Stimulated activated CD4-positive, alpha-beta T cell treated with anti-CD3 and anti-CD28 coated beads, Interleukin-4, amount 100 ng/mL, for 48 hours (primary cell): ENCODE measurements at regions not wholly inside any gene's neighbourhood (a gene's known extent, or its start where the extent isn't known, plus 50 kb on each side); places are given as distances from the start of the nearest gene placed in this dataset.

Source experiments
- DNase-seq, 2 donors: peaks; one replicate each; pipeline ENCODE4 v3.0.0-alpha.2; 2020; ENCODE audit warnings: low read depth in 2 of 2

DNA sequence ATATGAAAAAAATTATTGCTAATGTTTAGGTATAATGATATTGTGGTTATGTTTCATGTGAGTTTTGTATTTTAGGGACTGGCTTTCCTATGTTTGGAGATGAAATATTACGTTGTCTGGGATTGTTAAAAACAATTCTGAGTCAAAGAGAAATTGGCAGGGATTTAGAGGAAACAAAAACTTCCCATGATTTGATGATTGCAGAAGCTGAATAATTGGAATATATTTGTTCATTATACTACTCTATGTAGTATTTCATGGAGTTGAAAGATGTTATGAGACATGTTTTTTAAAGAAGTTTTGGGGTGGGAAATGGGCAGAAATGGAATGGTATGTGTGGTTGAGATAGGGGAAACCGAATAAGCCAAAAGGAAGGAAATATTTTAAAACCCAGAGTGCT, 1392.9 kb downstream of the EFNB2 start:
- DNase-seq = no peak

DNA sequence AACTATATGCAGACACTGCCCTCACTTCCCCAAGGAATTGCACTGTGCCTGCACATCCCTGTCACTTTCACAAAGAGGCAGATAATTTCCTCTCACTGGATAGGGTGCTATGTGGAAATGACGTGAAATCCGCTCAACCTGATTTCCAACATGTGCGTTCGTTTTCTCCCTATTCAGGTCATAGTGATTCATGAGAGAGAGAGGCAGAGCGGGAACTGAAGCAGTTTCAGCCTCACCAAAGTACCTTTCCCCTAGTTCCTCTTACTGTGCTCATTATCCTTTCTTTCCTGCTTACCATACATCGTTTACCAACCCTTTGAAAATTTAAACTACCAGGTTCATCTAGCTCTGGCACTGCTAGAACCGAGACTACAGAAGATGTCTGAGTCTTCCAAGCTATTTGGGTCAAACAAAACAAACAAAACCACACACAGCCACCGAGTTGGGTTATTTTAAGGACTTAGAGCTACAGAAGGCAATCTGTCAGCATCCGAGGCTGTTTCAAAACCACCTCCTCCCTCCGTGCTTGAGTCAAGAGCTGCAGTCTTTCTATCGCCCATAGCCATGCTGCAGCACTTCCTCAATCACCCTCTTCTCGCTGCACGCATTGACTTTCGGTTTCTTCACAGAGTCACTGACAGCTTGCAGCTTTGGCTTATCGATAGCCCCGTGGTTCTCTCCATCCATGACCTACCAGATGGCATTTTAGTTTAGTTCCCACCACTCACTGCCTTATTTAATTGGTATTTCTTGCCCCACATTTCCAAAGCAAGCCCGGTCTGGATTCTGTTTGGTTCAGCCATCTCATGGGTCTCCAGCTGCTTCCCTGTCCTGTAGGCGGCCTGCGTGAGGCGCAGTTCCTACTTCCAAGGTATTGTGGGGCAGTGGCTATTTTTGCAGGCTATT, 1395.8 kb downstream of the EFNB2 start:
- peak; percentile 25 to 44 for DNase-seq

DNA sequence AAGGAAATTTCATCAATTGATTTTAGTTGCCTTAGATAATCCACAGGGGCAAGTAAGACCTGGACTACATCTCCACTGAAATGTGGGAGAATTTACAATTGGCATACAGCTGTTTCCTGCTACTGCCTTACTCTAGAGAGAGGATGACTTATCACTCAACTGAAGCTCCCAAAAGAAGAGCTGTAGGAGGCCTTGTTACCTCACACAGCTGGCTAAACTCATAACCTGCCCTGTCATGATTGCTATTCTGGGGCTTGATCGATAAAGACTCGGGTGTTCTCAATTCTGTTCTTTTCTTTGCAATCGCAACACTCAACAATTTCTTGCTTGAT, 1396.4 kb downstream of the EFNB2 start:
- peak in 1 of 2 donors; percentile 0 for DNase-seq

DNA sequence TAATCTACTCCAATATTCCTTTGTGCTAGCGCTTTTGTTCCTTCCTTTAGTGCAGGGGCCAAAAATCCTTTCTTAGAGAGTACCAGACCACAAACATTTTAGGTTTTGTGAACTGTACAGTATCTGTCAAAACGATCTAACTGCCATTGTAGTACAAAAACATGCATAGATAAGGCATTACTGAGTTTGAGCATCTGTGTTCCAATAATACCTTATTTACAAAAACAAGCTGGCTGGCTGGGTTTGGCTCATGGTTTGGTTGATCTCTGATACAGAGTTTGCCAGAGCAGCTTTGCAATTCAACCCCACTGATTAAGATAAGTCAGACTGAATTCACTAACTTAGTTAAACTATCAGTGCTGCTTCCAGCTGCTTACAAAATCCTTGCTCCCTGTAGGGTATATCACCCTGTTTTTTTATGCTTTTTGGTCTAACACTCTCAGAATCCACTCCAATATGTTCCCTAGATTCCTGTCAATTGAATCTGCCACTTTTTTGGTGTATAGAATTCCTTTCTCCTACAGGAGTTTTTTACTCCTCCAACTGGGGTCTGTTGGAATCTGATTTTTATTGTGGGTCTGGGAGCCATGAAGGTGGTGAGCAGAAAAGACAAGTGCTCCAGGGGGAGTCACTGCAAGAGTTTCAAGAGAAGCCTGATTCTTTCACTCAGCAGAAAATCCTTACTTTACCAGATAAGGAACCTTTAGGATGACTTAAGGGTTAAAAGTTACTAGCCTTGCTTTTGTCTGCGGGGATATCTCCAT, 1399.4 kb downstream of the EFNB2 start:
- no peak for DNase-seq

DNA sequence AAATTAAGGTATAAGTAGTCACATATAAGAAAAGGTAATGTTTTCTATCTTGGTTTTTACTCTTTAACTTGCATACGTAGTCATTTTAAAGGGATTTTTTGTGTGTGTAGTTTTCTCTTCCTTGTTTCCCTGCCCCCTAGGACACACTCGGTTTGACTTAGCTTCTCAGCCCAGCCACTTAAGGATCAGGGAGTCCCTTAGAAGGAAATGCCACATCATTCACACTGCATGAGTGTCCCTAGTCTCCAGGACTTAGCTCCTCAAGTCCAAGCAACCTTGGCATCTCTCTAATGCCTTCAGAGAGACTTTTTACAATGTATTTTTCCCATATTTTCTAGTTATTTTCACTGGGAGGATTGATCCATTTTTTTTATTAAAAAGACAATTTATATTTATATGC, 1407.7 kb downstream of the EFNB2 start:
- no peak for DNase-seq

DNA sequence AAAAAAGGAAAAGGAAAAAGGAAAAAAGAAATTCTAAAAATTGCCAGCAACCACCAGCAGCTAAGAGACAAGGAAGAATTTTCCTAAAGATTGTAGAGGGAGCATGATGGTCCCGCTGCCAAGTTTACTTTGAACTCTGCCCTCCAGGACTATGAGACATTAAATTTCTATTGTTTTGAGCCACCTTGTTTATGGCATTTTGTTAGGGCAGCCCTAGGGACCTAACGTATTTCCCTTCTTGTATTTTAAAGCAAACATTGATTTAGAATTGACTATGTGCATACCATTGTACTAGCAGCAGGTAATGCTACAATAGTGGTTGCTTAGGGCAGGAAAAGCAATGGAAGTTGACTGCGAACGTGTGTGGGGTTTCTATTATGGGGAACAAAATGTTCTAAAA, 1414.2 kb downstream of the EFNB2 start:
- DNase-seq = no peak

DNA sequence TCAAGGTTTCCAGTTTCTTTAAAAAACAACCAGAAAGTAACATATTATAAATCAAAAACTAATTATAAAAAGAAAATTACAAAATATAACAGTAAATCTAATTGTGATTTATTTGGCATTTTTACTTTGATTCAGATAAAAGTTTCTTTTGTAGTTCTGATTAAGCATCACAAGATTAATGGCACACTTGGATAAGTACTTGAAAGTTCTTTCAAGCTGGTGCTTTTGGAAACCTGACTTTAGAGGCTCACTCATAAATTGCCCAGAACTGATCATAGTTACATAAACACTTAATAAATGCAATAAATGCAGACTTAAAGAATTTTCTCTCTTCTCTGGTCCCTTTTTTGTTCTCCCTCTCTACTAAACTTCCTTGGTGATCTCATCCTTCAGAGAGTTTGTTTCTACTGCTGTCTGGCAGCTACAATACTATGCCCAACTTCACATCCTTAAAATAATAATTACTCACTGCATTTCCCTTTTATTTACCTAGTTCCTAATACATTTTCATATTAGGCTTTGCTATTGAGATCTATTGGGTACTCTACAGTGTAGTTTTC, 1417.0 kb downstream of the EFNB2 start:
- DNase-seq = no peak

DNA sequence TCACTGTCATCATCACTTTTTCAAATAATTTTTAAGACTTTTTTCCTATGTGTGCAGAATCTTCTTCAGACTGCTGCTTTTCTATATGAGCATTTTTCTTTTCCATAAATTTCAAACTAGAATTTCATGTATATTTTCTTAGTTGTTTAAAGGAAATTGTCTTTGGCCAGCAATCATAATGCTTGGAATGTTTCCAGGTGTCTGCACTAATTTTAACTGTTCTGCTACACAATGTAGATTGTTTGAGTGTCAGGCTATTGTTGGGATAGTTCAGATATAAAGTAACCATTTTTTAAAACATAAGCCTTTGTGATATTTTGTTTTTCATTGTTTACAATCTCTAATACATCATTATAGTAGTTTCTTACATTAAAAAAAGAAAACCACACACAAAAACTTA, 1418.5 kb downstream of the EFNB2 start:
- DNase-seq = no peak

DNA sequence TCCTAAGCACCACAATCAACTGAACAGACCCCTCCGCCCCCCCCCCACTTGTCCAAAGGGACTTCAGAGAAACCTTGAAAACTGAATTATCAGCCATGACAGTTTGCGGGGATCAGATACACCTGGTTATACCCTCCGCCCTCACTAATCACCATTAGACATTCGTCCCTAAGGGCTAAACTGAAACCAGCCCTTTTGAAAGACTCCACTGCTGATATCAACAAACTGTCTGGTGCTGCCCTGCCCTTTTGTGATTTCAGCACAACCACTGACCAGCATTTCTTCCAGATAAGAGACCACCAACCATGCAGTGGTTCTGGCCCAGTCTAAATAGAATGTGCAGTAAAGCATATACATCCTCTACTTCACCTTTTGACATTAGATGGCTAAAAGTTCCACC, 1422.9 kb downstream of the EFNB2 start:
- DNase-seq = no peak

DNA sequence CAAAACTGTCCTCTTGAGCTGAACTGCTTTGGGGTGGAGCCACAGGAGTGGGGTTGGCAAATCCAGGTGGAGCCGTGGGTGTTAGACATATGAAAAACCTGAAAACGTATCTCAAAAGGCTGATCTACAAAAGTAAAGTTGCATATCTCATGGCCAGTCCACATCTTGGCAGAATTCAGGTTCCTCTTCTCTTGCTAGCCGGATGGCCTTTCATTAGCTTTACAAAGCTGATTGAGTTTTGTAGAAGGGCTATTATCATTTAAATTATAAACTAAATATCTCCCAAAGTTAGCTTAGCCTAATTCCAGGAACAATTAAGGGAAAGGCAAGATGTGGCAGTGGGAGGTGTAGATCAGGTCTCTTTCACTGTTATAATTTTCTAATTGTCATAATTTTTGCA, 1427.7 kb downstream of the EFNB2 start:
- DNase-seq = no peak

DNA sequence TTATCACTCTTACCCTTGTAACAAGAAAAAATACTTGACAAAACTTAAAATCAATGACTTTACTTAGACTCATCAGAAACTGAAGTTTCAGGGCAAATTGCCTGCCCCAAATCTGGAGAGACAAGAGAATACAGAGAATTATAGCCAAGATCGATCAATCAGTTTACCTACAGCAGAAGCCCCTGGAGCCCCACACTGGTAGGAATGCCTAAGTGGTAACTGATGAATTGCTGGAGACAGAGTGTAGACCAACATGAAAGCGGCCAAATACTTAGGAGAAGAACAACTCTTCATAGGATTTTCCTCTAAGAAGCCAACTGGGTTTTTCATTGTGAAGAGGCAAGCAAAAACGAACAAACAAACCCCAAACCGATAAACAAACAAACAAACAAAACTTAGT, 1430.0 kb downstream of the EFNB2 start:
- no peak for DNase-seq

DNA sequence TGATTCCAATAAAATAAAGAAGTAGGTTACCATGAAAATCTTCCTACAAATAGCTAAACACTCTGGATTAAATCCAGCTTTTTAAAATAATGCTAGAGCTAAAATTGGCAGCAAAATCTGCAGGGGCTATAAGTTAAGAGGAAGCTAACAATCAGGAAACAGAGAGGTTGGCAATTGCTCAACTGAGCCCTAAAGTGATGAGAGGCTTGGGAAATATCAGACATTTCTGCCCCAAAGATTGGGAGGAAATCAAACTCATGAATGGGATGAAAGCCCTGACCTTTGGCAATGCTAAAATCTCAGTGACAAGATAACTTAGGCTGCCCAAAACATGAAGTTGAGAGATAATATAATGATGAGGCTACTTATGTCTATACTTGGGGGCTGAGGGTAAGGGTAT, 1437.9 kb downstream of the EFNB2 start:
- DNase-seq = no peak

DNA sequence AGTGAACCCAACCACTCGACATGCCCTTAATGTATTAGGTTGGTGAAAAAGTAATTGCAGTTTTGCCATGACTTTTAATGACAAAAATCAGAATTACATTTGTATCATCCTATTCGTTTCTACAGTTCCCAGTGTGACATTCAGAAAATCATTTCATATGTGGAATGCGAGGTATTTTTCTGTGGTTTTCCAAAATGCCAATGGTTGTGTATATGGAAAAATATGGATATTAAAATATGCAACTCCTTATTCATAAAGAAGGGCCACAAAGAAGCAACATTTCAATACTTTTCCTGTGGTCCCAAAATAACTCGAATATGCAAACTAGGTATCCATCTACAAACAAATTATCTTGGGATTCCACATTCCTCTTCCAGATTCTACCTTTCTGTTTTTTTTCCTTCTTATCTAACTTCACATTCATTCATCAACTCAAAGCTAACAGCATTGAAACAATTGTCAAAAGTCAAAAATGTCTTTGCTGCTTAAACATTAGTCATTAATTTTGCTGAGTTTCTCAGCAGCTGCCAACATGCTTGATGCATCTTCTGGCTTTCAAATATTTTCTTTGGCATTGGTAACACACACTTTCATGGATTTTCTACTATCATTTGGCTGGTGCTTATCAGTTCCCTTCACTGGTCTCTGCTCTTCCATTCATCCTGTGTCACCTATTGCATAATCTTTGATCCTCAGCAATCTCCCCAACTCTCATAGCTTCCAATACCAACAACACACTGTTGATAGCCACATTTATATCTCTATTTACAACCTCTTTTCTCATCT, 1445.4 kb downstream of the EFNB2 start:
- no peak for DNase-seq

DNA sequence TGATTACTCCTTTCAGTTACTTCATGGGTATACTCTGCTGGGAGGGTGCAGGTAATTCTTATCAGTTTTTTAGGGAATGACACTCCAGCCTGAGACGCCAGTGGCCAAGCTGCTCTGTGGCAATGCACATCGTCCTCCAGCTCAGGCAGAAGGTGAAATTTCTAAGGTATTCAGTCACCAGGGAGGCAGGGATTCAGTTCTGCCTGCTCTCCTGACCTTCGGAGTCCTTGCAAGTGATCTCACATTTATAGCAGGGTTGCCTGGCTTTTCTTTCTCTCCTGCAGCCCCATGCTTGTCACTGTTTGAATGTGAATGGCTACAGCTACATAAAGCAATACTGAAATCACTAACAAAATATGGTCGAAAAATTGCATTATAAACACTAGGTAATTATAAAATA, 1447.5 kb downstream of the EFNB2 start:
- no peak for DNase-seq

DNA sequence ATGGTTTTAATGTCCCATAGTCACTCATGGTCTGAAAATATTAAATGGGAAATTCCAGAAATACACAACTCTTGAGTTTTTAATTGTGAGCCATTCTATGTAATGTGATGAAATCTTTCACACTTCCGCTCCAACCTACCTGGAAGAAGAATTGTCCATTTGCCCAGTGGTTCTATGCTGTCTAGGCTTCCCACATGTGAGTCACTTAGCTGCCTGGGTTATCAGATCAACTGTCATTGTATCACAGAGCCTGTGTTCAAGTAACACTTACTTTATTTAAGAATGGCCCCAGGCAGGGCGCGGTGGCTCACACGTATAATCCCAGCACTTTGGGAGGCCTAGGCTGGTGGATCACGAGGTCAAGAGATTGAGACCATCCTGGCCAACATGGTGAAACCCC, 1450.5 kb downstream of the EFNB2 start:
- no peak for DNase-seq

DNA sequence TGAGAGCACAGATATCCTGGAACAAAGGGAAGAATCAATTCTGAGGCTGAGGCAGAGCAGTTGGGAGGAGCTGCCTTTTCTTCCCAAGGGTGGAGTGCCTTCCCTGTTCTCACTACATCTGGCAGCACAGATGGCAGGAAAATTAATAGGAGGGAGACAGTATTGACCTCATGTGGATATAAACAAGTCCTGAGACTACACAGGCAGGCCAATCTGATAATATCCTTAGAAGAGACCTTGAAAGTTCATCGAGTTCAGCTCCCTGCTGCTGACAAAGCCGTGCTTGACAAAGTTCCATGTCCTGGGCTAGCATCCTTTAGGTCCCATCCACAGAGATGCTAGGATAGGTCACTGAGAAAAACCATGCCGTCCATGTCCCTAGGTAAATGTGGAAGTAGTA, 1451.5 kb downstream of the EFNB2 start:
- no peak for DNase-seq

DNA sequence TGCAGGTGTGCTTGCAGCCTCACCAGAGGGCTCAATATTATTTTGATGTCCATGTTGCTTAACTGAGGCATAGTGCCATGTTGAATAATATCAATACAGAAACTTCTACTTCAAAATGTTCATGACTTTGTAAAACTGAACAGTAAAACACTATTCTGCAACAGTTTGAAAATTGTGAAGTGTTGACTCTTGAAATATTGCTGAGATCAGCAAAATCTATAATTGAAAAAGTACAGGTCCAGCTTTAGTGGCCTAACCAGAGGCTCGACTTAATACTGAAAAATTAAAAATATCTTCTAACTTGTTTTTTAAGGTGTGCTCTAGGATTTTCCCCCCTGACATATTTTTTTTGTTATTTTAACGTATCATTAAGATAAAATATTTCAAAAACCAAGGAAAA, 1460.7 kb downstream of the EFNB2 start:
- DNase-seq = no peak

DNA sequence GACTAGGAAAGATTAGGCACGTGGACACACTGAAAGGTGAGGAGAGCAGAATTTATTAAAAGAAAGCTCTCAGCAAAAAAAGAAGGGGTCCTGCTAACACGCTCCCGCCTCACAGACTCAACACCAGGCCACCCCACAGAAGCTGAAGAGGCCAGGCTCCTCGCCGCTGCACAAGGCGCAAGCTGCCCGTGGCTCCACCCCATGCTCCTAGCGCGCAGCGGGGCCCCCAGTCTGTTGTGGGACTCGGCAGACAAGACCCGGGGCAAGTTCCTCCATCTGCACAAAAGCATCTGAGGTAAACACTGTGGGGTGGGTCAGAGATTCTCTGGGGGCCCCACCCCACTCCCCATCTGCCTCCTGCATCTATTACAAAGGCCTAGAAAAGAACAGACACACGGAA, 1462.4 kb downstream of the EFNB2 start:
- no peak for DNase-seq

DNA sequence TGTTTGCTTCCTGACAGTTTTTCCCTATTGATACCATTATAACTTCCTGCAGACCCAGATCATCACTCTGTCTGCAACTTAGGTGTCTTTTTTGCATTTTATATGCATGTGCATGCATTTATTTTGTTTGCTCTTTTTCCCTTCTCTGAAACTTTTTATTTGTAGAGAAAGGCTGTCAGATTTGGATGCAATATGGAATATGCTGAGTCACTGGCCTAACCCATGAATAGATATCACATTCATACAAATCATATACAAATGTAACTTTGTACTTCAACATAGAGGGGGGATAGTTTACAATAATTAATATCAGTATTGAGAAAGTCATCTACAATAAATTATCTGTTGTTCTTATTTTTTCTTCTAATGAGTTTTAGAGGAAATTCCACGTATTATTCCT, 1465.0 kb downstream of the EFNB2 start:
- DNase-seq = no peak

DNA sequence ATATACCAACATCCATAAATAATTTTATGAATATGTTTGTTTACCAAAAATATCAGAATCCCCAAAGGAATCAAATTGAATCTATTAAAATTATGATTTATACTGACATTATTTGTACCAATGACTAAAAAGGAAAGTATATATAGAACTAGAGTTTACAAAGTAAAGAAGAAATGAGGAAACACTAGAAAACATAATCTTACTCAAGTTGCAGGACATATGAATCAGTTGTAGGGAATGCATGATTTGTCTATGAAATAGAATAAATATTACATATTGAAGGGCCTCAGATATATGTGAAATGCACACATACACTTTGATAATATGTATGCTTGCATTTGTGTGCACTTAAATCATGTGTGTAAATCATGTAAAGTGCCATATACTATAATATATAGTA, 1466.4 kb downstream of the EFNB2 start:
- DNase-seq = no peak

DNA sequence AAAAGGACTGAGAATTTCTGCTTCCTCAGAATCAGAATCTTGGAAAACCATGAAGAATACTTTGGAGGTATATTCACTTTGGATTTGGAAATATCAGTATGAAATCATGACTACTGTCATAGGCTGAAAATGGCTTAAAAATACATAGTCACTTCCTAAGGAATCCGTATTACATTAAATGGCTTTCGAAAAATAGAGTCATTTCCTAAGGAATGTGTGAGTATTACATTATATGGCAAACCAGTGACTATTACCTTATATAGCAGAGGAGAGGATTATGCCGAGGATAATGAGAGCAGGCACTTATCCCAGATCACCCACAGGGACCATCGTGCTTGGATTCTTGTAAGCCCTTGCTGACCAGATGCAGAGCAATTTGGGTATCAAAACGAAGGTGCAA, 1471.8 kb downstream of the EFNB2 start:
- DNase-seq = no peak

DNA sequence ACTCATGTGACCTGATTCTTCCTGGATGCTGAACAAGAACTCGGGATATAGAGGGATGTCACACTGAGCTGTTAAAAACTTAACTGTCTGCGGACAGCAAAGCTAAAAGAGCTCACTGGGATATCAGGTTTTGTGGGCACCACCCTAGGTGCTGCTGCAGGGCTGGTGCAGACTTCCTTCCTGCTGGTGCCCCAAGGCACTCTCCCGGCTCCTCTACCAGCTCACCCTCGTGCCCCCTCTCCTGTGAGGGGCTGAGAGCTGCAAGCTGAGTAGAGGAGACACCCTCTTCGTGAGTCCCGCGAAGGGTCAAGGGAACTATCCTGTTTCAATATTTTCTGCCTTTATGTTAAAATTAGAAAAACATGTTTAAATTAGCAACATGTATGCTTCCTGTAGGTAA, 1475.7 kb downstream of the EFNB2 start:
- no peak for DNase-seq
